ENCODE measurements at regions not wholly inside any gene's neighbourhood (a gene's known extent, or its start where the extent isn't known, plus 50 kb on each side); places are given as distances from the start of the nearest gene placed in this dataset.

GRCh38 chr5:147050172-147050571, 171.6 kb upstream of the PPP2R2B start:
- no peak for DNase-seq
- Mint-ChIP-seq H3K4me3 (no peak overlapping the region), H3K27me3 (no peaks in the 10 kb centered on the region), H3K4me1 (no peaks in the 10 kb centered on the region), H3K27ac (no peak overlapping the region), H3K9me3 (no peaks in the 10 kb centered on the region), H3K36me3 (no peaks in the 10 kb centered on the region)
- CTCF ChIA-PET = no interaction called here

GRCh38 chr5:147051193-147051592, 172.6 kb upstream of the PPP2R2B start:
- no peaks in the 10 kb centered on the region for H3K36me3 Mint-ChIP-seq
- no peaks in the 10 kb centered on the region for H3K4me1 Mint-ChIP-seq
- CTCF ChIA-PET = interaction anchor here (1.3 kb wide), 1 partner anchor 50 kb away, joined by 3 read pairs; no protein-coding TSS in a partner anchor
- no peaks in the 10 kb centered on the region for H3K9me3 Mint-ChIP-seq
- DNase-seq = no peak
- H3K27ac Mint-ChIP-seq = no peak overlapping the region
- H3K4me3 Mint-ChIP-seq = no peak overlapping the region
- H3K27me3 Mint-ChIP-seq = no peaks in the 10 kb centered on the region

GRCh38 chr5:147052519-147052918, 174.0 kb upstream of the PPP2R2B start:
- no peak overlapping the region for H3K27ac Mint-ChIP-seq
- no peak overlapping the region for H3K4me3 Mint-ChIP-seq
- H3K27me3 Mint-ChIP-seq = no peaks in the 10 kb centered on the region
- CTCF ChIA-PET = no interaction called here
- DNase-seq = no peak
- no peaks in the 10 kb centered on the region for H3K36me3 Mint-ChIP-seq
- no peaks in the 10 kb centered on the region for H3K4me1 Mint-ChIP-seq
- no peaks in the 10 kb centered on the region for H3K9me3 Mint-ChIP-seq

GRCh38 chr5:147055089-147055826, 176.7 kb upstream of the PPP2R2B start:
- CTCF ChIA-PET = no interaction called here
- Mint-ChIP-seq H3K27me3 (no peaks in the 10 kb centered on the region), H3K9me3 (no peaks in the 10 kb centered on the region), H3K27ac (no peak overlapping the region), H3K36me3 (no peaks in the 10 kb centered on the region), H3K4me1 (no peaks in the 10 kb centered on the region), H3K4me3 (no peak overlapping the region)
- no peak for DNase-seq

- H3K4me3 Mint-ChIP-seq = no peak overlapping the region
- no peaks in the 10 kb centered on the region for H3K9me3 Mint-ChIP-seq
- H3K27me3 Mint-ChIP-seq = no peaks in the 10 kb centered on the region
- H3K27ac Mint-ChIP-seq = no peak overlapping the region
- CTCF ChIA-PET = no interaction called here
- H3K4me1 Mint-ChIP-seq = no peaks in the 10 kb centered on the region
- no peaks in the 10 kb centered on the region for H3K36me3 Mint-ChIP-seq
- no peak for DNase-seq
Observed at GRCh38 chr5:147055850-147056566, 177.5 kb upstream of the PPP2R2B start.

GRCh38 chr5:147057051-147057450, 177.8 kb upstream of the STK32A start:
- DNase-seq = no peak
- Mint-ChIP-seq H3K27me3 (no peaks in the 10 kb centered on the region), H3K4me3 (no peak overlapping the region), H3K9me3 (no peaks in the 10 kb centered on the region), H3K27ac (no peak overlapping the region), H3K4me1 (no peaks in the 10 kb centered on the region), H3K36me3 (no peaks in the 10 kb centered on the region)
- CTCF ChIA-PET = no interaction called here

- no peaks in the 10 kb centered on the region for H3K27me3 Mint-ChIP-seq
- CTCF ChIA-PET = no interaction called here
- no peak overlapping the region for H3K27ac Mint-ChIP-seq
- peaks cover 4% of the 10 kb centered on the region for H3K4me1 Mint-ChIP-seq
- DNase-seq = no peak
- H3K36me3 Mint-ChIP-seq = no peaks in the 10 kb centered on the region
- H3K4me3 Mint-ChIP-seq = no peak overlapping the region
- no peaks in the 10 kb centered on the region for H3K9me3 Mint-ChIP-seq
Observed at GRCh38 chr5:147061431-147061830, 173.4 kb upstream of the STK32A start.

- H3K27me3 Mint-ChIP-seq = no peaks in the 10 kb centered on the region
- H3K4me1 Mint-ChIP-seq = peaks cover 4% of the 10 kb centered on the region
- H3K36me3 Mint-ChIP-seq = no peaks in the 10 kb centered on the region
- DNase-seq = no peak
- H3K4me3 Mint-ChIP-seq = no peak overlapping the region
- CTCF ChIA-PET = no interaction called here
- no peak overlapping the region for H3K27ac Mint-ChIP-seq
- H3K9me3 Mint-ChIP-seq = no peaks in the 10 kb centered on the region
Observed at GRCh38 chr5:147062427-147062826, 172.4 kb upstream of the STK32A start.

- no peaks in the 10 kb centered on the region for H3K27me3 Mint-ChIP-seq
- H3K9me3 Mint-ChIP-seq = no peaks in the 10 kb centered on the region
- H3K4me3 Mint-ChIP-seq = no peak overlapping the region
- DNase-seq = no peak
- no peaks in the 10 kb centered on the region for H3K36me3 Mint-ChIP-seq
- no peak overlapping the region for H3K27ac Mint-ChIP-seq
- CTCF ChIA-PET = no interaction called here
- peaks cover 4% of the 10 kb centered on the region for H3K4me1 Mint-ChIP-seq
Observed at GRCh38 chr5:147063943-147064342, 170.9 kb upstream of the STK32A start.

- H3K4me3 Mint-ChIP-seq = no peak overlapping the region
- H3K36me3 Mint-ChIP-seq = no peaks in the 10 kb centered on the region
- peaks cover 4% of the 10 kb centered on the region for H3K4me1 Mint-ChIP-seq
- H3K27me3 Mint-ChIP-seq = no peaks in the 10 kb centered on the region
- H3K9me3 Mint-ChIP-seq = no peaks in the 10 kb centered on the region
- no peak overlapping the region for H3K27ac Mint-ChIP-seq
- DNase-seq = no peak
- CTCF ChIA-PET = no interaction called here
Observed at GRCh38 chr5:147065071-147065470, 169.8 kb upstream of the STK32A start.

- CTCF ChIA-PET = no interaction called here
- Mint-ChIP-seq H3K27me3 (no peaks in the 10 kb centered on the region), H3K27ac (no peak overlapping the region), H3K4me3 (no peak overlapping the region), H3K36me3 (no peaks in the 10 kb centered on the region), H3K9me3 (no peaks in the 10 kb centered on the region), H3K4me1 (peaks cover 4% of the 10 kb centered on the region)
- no peak for DNase-seq
Observed at GRCh38 chr5:147068998-147069397, 165.8 kb upstream of the STK32A start.

- Mint-ChIP-seq H3K27ac (no peak overlapping the region), H3K4me1 (no peaks in the 10 kb centered on the region), H3K9me3 (no peaks in the 10 kb centered on the region), H3K4me3 (no peak overlapping the region), H3K36me3 (no peaks in the 10 kb centered on the region), H3K27me3 (no peaks in the 10 kb centered on the region)
- CTCF ChIA-PET = no interaction called here
- no peak for DNase-seq
Observed at GRCh38 chr5:147072622-147073021, 162.2 kb upstream of the STK32A start.

GRCh38 chr5:147073098-147073497, 161.7 kb upstream of the STK32A start:
- CTCF ChIA-PET = no interaction called here
- Mint-ChIP-seq H3K27ac (no peak overlapping the region), H3K4me3 (no peak overlapping the region), H3K4me1 (no peaks in the 10 kb centered on the region), H3K36me3 (no peaks in the 10 kb centered on the region), H3K27me3 (no peaks in the 10 kb centered on the region), H3K9me3 (no peaks in the 10 kb centered on the region)
- no peak for DNase-seq

- H3K27ac Mint-ChIP-seq = no peak overlapping the region
- no peaks in the 10 kb centered on the region for H3K36me3 Mint-ChIP-seq
- no peak overlapping the region for H3K4me3 Mint-ChIP-seq
- DNase-seq = no peak
- no peaks in the 10 kb centered on the region for H3K9me3 Mint-ChIP-seq
- CTCF ChIA-PET = no interaction called here
- H3K27me3 Mint-ChIP-seq = no peaks in the 10 kb centered on the region
- no peaks in the 10 kb centered on the region for H3K4me1 Mint-ChIP-seq
Observed at GRCh38 chr5:147075187-147075586, 159.6 kb upstream of the STK32A start.

- H3K4me3 Mint-ChIP-seq = no peak overlapping the region
- H3K36me3 Mint-ChIP-seq = no peaks in the 10 kb centered on the region
- CTCF ChIA-PET = no interaction called here
- H3K27me3 Mint-ChIP-seq = no peaks in the 10 kb centered on the region
- H3K9me3 Mint-ChIP-seq = no peaks in the 10 kb centered on the region
- no peaks in the 10 kb centered on the region for H3K4me1 Mint-ChIP-seq
- no peak for DNase-seq
- H3K27ac Mint-ChIP-seq = no peak overlapping the region
Observed at GRCh38 chr5:147080391-147080790, 154.4 kb upstream of the STK32A start.

Data from activated naive CD4-positive, alpha-beta T cell treated with anti-CD3 and anti-CD28 coated beads, Interleukin-2, amount 10 ng/mL, durations not matched to agents 7 days and 5 days (primary cell).